ENCODE measurements at regions not wholly inside any gene's neighbourhood (a gene's known extent, or its start where the extent isn't known, plus 50 kb on each side); places are given as distances from the start of the nearest gene placed in this dataset.

DNA sequence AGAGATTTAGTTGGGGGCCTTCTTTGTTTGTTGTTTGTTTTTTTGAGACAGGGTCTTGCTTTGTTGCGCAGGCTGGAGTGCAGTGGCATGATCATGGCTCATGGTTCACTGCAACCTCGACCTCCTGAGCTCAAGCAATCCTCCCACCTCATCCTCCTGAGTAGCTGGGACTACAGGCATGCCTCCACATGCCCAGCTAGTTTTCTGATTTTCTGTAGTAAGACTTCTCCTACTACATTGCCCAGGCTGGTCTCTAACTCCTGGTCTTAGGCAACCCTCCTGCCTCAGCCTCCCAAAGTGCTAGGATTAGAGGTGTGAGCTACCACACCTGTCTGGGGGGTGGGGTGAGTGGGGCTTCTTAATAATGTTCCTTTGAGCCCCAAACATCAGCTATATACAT lies 148.3 kb upstream of the ADAMTS9 start:
- no peak for TF ChIP-seq CTCF (IDR thresholded peaks at IDR 0.05; ENCODE audit: unreplicated experiment in 3 of 3)
- Mint-ChIP-seq H3K9me3 (no peaks in the 10 kb centered on the region), H3K4me1 (peaks cover 29% of the 10 kb centered on the region), H3K36me3 (ENCODE audit: low read depth) (no peaks in the 10 kb centered on the region), H3K27ac (no peak overlapping the region), H3K4me3 (no peak overlapping the region), H3K27me3 (ENCODE audit: low read depth) (no peaks in the 10 kb centered on the region)

DNA sequence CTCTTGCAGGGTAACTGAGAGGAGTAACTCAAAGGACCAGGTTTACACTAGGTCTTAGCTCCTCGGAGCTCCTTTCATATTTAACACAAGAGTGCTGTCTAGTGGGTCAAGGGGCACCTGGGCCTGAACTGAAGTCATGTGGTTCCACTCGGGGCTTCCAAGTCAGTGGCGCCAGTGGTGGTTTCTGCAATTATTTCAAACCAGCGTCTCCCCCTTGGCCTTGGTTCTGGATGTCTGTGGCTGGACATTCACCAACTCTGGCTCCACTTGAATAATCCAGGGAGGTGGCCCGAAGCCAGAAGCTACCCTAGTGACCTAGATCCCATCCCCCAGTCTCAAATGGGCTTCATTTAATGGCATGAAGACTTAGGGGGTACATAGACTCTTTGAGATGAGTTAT lies 144.3 kb upstream of the ADAMTS9 start:
- Mint-ChIP-seq H3K27me3 (ENCODE audit: low read depth) (no peaks in the 10 kb centered on the region), H3K4me3 (no peak overlapping the region), H3K4me1 (peaks cover 25% of the 10 kb centered on the region), H3K36me3 (ENCODE audit: low read depth) (no peaks in the 10 kb centered on the region), H3K9me3 (no peaks in the 10 kb centered on the region), H3K27ac (peak overlapping the region in 1 of 3 experiments; percentile 70)
- no peak for TF ChIP-seq CTCF (IDR thresholded peaks at IDR 0.05; ENCODE audit: unreplicated experiment in 3 of 3)

DNA sequence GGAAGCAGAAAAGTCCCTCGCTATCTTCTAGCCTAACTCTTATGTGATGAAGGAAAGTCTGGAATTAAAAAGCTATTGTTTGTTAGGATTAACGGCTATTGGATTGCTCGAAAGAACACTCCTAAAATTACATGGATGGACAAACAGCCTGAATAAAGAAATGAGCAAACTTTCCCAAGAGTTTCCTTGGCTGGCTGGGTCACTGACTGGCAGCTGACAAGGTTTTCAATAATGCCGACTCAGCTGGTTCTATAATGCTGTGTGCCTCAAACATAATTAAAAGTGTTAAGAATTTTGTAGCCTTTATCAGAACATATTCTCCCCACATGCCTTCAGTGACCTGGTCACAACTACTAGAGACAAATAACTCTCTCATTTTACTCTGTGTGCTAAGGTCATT lies 142.9 kb upstream of the ADAMTS9 start:
- no peaks in the 10 kb centered on the region for H3K36me3 Mint-ChIP-seq (ENCODE audit: low read depth)
- H3K9me3 Mint-ChIP-seq = no peaks in the 10 kb centered on the region
- no peaks in the 10 kb centered on the region for H3K27me3 Mint-ChIP-seq (ENCODE audit: low read depth)
- no peak for TF ChIP-seq CTCF (IDR thresholded peaks at IDR 0.05; ENCODE audit: unreplicated experiment in 3 of 3)
- H3K27ac Mint-ChIP-seq = peak overlapping the region; percentile 59 to 92 (median 70)
- H3K4me3 Mint-ChIP-seq = no peak overlapping the region
- peaks cover 22% of the 10 kb centered on the region for H3K4me1 Mint-ChIP-seq

DNA sequence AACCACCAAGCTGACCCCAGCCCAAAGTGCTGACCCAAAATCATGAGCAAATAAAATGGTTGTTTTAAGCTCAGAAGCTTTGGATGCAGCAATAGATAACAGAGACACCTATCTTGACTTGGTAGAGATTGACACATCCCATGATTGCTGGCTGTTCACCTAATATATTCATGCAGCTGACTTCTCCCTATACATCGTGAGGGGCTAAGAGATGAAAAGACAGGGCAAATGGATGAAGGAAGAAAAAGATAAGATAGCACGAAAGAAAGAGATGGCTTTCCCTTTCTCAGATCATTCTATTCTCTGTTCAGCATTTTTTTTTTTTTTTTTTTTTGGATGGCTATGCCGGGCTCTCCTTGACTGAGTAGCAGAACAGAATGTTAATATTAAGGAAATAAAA lies 141.5 kb upstream of the ADAMTS9 start:
- Mint-ChIP-seq H3K27me3 (ENCODE audit: low read depth) (no peaks in the 10 kb centered on the region), H3K36me3 (ENCODE audit: low read depth) (no peaks in the 10 kb centered on the region), H3K4me3 (no peak overlapping the region), H3K9me3 (no peaks in the 10 kb centered on the region), H3K4me1 (peaks cover 36% of the 10 kb centered on the region), H3K27ac (peak overlapping the region in 2 of 3 experiments; percentile 38 to 92)
- TF ChIP-seq CTCF (IDR thresholded peaks at IDR 0.05; ENCODE audit: unreplicated experiment in 3 of 3) = no peak

DNA sequence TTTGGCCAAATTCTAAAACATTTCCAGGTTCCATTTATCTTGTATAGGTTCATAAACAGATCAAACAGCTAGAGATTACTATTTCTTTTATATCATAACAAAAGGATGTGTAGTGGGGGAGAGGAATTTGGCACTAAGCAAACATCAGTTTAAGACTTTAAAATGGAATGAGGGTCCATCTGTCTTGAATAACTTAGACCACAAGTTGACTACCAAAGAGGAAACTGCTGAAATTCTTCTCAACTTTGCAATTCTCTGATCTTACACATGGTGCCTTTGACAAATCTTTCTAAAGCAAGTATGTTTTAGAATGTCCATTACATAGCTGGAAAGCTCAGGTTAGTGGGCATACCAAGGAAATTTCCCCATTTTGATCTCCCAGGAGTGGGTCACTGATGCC lies 140.5 kb upstream of the ADAMTS9 start:
- no peak overlapping the region for H3K27ac Mint-ChIP-seq
- TF ChIP-seq CTCF (IDR thresholded peaks at IDR 0.05; ENCODE audit: unreplicated experiment in 3 of 3) = no peak
- no peaks in the 10 kb centered on the region for H3K27me3 Mint-ChIP-seq (ENCODE audit: low read depth)
- H3K36me3 Mint-ChIP-seq (ENCODE audit: low read depth) = no peaks in the 10 kb centered on the region
- H3K9me3 Mint-ChIP-seq = no peaks in the 10 kb centered on the region
- H3K4me1 Mint-ChIP-seq = peaks cover 42% of the 10 kb centered on the region
- H3K4me3 Mint-ChIP-seq = no peak overlapping the region

- no peaks in the 10 kb centered on the region for H3K36me3 Mint-ChIP-seq (ENCODE audit: low read depth)
- H3K4me3 Mint-ChIP-seq = no peak overlapping the region
- H3K4me1 Mint-ChIP-seq = peaks cover 47% of the 10 kb centered on the region
- no peak for TF ChIP-seq CTCF (IDR thresholded peaks at IDR 0.05; ENCODE audit: unreplicated experiment in 3 of 3)
- no peaks in the 10 kb centered on the region for H3K9me3 Mint-ChIP-seq
- no peak overlapping the region for H3K27ac Mint-ChIP-seq
- H3K27me3 Mint-ChIP-seq (ENCODE audit: low read depth) = no peaks in the 10 kb centered on the region
Observed at GRCh38 chr3:64827431-64827830, 139.6 kb upstream of the ADAMTS9 start.

Data from nephron (organoid).